NCI-H1417 treated with DMSO at 0.1 percent for 48 hours (cell line): ENCODE measurements at regions not wholly inside any gene's neighbourhood (a gene's known extent, or its start where the extent isn't known, plus 50 kb on each side); places are given as distances from the start of the nearest gene placed in this dataset.

Source experiments
- DNase-seq: peaks from one replicate; lab custom pipeline; 2025; lab: John Stamatoyannopoulos, UW

DNA sequence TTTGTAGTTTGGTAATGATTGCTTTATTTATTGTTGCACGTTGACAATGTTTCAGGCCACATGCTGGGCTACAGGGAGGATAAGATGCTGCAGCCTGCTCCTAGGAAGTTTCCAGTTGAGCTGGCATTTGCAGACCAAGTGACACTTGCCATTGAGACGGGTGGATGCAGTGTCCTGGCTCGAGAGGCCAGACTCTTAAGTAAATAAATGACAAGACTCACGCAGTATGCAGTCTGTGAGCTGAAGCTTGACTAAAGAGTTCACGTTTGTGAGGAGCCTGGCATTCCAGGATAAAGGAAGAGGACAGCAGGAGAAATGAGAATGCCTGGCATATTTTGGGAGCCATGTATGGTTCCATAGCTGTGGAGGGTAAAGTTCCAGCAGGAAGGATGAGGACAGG, 105.8 kb downstream of the BAMBI start:
- DNase-seq, result no peak

- DNase-seq, result no peak
These were observed 107.7 kb downstream of the BAMBI start for GRCh38 chr10:28785018-28785417.

DNA sequence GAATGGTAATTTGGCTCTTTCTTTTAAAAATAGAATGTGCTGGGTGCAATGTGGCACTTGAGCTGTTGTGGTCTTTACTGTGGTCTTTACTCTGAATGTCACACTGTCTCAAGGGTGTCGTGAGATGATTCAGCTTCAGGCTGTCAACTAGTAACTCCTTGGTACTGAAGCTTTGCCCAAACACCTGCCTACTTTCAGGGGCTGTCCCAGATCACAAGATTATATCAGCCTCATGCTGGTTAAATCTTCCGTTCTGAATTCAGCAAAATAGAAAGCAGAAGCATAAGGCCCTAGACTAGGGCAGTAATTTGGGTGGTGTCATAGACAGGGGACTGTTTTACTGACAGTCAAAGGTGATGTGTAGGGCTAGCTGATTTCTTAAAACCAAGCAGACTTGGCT, 110.9 kb downstream of the BAMBI start:
- DNase-seq, result no peak

GRCh38 chr10:28788762-28789161, 111.4 kb downstream of the BAMBI start:
- DNase-seq, result no peak

DNA sequence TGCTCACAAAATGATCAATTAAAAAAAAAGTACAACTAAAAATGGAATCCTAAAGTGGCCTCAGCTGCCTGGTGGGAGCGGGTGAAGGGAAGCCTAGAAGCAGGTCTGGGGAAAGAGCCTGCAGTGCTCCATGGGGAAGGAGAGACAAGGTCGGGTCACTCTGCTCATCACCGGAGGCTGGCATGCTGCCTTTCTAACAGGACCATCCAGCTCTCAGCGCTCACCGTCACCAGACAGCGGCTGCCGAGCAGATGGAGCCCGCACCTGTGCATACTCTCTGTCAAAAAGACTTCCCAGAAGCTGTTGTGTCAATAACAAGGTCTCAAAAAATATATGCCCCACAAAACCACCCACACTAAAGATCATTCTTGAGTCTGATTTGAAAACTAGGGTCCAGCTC, 112.8 kb downstream of the BAMBI start:
- no peak for DNase-seq

GRCh38 chr10:28793482-28793881, 116.2 kb downstream of the BAMBI start:
- DNase-seq, result no peak

GRCh38 chr10:28794986-28795385, 117.7 kb downstream of the BAMBI start:
- DNase-seq, result no peak

DNA sequence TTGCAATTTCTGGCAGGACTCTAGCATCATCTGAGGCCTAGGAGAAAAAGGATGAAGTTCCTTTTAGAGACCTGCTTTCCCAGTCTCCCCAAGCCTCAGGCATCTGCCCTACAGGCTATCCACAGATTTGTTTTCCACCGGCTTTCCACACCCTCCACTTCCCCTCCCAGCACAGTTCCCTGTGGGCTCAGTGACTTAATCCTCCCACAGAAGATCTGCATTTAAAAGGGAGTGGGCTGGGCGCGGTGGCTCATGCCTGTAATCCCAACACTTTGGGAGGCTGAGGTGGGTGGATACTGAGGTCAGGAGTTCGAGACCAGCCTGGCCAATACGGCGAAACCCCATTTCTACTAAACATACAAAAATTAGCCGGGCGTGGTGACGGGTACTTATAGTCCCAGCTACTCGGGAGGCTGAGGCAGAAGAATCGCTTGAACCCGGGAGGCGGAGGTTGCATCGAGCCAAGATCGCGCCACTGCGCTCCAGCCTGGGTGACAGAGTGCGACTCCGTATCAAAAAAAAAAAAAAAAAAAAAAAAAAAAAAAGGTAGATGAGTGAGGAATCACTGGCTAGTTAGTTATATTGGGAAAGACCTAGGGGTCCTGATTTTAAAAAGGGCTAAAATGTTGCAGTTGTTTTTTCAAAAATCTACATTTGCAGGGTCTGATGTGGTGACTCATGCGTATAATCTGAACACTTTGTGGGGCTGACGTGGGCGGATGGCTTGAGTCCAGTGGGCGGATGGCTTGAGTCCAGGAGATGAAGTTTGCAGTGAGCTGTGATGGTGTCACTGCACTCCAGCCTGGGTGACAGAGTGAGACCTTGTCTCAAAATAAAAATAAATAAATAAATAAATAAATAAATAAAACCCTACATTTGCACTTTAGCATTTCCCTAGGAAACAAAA, 119.5 kb downstream of the BAMBI start:
- no peak for DNase-seq

DNA sequence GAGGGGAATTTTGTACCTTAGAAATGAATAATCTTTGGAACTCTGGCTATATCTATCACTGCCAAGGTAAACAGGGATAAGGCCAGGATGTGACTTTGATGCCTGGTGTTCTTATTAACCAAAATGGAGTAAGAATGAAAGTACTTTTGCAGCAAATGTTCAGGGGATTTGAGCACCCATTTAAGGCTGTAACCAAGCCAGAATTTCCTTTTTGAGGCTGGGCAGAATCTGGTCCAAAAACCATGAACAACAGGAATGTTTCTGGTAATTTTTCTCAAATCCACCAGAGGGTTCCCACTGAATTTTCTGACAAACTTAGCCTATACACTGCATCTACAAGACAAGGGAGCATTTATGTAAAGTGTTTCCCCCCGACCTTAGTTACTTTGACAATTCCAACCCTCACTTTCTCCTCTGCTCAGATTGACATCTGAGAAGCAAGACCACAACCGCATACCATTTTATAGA, 120.6 kb downstream of the BAMBI start:
- no peak for DNase-seq

- DNase-seq, result no peak
These were observed 121.2 kb downstream of the BAMBI start for GRCh38 chr10:28798428-28798955.

DNA sequence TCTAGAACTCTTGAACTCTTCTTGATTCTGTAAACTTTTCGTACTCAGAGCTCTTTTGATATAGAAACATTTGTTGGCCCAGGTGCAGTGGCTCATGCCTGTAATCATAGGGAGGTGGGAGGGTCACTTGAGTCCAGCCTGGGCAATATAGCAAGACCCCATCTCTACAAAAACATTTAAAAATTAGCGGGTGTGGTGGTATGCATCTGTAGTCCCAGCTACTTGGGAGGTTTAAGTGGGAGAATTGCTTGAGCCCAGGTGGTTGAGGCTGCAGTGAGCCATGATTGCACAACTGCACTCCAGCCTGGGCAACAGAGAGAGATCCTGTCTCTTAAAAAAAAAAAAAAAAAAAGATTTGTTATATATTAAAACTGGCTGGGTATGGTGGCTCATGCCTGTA, 121.6 kb downstream of the BAMBI start:
- DNase-seq, result no peak

DNA sequence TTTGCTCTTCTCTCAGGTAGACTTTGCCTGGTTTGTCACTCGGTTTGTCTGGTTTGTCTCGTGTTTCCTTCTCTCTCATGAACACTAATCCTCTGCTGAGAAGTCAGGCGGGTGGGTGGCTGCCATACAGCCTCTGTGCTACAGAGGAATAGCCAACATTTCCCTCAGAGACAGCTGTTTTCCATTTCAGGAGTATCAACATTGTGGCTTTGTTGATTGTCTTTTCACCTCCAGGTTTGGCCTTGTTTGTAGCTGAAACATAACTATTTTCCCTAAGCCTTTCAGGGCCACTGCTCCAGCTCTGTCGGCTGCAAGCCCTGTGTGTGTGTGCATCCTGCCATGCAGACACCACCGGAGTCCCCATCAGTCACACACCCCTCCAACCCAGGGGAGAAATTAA, 122.8 kb downstream of the BAMBI start:
- DNase-seq, result no peak

DNA sequence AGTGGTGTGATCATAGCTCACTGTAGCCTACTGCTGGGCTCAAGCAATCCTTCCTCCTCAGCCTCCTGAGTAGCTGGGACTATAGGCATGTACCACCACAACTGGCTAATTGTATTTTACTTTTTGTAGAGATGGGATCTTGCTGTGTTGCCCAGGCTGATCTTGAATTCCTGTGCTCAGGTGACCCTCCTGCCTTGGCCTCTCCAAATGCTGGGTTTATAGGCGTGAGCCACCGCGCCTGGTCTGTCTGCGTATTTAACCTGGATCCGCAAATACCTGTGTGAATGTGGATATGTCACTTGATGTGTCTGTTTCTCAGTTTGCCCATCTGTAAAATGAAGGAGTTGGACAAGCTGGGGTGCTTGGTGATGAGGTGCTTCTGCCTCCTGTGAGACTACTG, 123.9 kb downstream of the BAMBI start:
- no peak for DNase-seq

- no peak for DNase-seq
These were observed 124.5 kb downstream of the BAMBI start for GRCh38 chr10:28801869-28802268.

DNA sequence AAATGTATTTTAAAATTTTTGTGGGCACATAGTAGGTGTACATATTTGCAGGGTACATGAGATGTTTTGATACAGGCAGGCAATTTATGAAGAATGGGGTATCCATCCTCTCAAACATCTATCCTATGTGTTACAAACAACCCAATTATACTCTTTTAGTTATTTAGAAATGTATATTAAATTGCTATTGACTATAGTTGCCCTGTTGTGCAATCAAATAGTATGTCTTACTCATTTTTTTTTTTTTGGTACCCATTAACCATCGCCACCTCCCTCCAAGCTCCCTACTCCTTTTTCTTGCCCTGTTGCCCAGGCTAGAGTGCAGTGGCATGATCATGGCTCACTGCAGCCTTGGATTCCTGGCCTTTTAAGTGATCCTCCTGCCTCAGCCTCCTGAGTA, 128.1 kb downstream of the BAMBI start:
- no peak for DNase-seq

DNA sequence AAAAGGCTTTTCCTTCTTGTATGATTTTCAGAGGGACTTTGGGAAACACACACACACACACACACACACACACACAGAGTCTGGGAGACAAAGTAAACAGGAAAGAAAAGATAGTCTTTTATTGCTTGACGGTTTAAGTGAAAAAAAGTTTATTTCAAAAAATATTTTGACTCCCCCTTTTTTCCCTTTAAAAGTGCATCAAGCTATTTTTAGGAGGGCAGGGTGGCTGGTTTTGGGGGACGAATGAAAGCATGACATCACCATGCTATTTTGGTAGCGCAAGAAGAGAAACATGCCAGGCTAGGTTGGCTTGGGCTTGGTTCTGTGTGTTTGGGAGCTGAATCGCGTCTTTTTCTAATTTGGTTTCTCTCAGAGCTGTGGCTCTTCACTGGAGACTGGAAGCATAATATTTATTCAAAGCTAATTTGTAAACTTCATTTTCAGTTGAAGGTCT, 129.2 kb downstream of the BAMBI start:
- DNase-seq, result no peak

- DNase-seq, result no peak
These were observed 129.8 kb downstream of the BAMBI start for GRCh38 chr10:28806951-28807759.

DNA sequence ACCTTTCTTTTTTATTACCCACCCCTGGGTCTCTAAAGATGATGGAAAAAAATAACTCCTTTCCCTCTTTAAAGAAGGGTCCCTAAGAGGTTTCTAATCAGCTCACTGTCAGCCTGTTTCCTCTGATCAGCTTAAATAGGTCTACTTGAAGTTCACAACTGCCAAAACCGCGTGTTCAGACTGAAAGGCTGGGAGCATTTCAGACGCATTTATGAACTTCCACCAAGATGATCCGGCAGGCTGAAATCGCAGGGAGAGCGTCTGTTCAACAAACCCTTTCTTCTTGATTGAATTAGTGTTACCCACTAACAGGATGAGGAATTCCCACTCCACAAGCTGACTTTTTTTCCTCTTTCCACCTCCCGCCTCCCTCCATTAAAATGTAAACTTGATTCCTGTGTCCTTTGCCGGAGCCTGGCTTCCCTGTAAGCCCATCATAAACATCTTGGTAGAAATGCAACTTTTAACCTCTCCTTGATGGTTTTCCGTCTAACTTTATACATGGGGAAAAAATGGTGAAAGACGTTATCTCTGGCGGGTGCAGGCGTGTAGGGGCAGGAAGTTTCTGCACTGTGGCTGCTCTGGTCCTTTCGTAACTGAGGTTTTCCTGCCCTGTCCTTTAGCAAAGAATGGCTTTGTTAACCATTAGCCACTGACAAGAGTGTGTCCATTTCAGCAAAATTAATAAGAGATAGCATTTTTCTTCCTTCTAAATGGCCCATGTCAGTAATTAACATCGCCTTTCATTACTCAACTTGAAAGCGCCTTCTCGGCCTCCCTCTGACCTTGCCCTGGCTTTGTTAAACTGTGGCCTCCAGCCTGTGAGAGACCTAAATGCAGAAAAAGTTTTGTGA, 130.7 kb downstream of the BAMBI start:
- no peak for DNase-seq

GRCh38 chr10:28808693-28809092, 131.4 kb downstream of the BAMBI start:
- DNase-seq, result no peak

- DNase-seq, result no peak
These were observed 132.9 kb downstream of the BAMBI start for GRCh38 chr10:28810057-28810870.
